A673 (cell line): ENCODE measurements at regions not wholly inside any gene's neighbourhood (a gene's known extent, or its start where the extent isn't known, plus 50 kb on each side); places are given as distances from the start of the nearest gene placed in this dataset.

Source experiments
- BruUV-seq: library from RNA; stranded (reverse); fragments of 400-500 nt; replicated peaks from 2 replicates; lab custom pipeline; 2021; lab: Mats Ljungman, UMichigan
- CTCF ChIA-PET: fragments of 300-600 bp; sonication (Branson Sonifier 250); formaldehyde crosslinking; loops from one replicate; lab custom pipeline; 2022; ENCODE audit warnings: antibody characterized with exemption; lab: Charles Lee
- POLR2A ChIA-PET: fragments of 300-600 bp; sonication (Branson Sonifier 250); formaldehyde crosslinking; loops from one replicate; lab custom pipeline; 2022; ENCODE audit warnings: antibody characterized with exemption; ENCODE audit not compliant: low non-redundant PET; lab: Charles Lee
- DNase-seq: peaks from one replicate; pipeline ENCODE4 v3.0.0-alpha.2; 2015; ENCODE audit warnings: low spot score
- H3K27ac ChIP-seq: fragments of 200-600 bp; sonication (generic); 2 replicates; pipeline ENCODE4 v1.5.1; 2016; ENCODE audit warnings: mixed run types, low read depth, mild to moderate bottlenecking, mixed read lengths, antibody characterized with exemption, low read length; ENCODE audit not compliant: poor library complexity, severe bottlenecking
- H3K27me3 ChIP-seq: fragments of 200-600 bp; sonication (generic); replicated peaks from 2 replicates; pipeline ENCODE4 v1.6.1; 2017; ENCODE audit warnings: mixed run types, low read depth, mild to moderate bottlenecking, mixed read lengths, antibody characterized with exemption, low read length; ENCODE audit not compliant: insufficient read depth, poor library complexity
- H3K36me3 ChIP-seq: fragments of 200-600 bp; sonication (generic); 2 replicates; pipeline ENCODE4 v1.6.1; 2016; ENCODE audit warnings: mixed run types, mild to moderate bottlenecking, mixed read lengths, antibody characterized with exemption, low read length; ENCODE audit not compliant: insufficient read depth, poor library complexity, severe bottlenecking
- H3K4me1 ChIP-seq: fragments of 200-600 bp; sonication (generic); 2 replicates; pipeline ENCODE4 v1.6.1; 2017; ENCODE audit warnings: mixed run types, mild to moderate bottlenecking, mixed read lengths, antibody characterized with exemption, low read length; ENCODE audit not compliant: insufficient read depth, poor library complexity, severe bottlenecking
- H3K4me3 ChIP-seq: fragments of 200-600 bp; sonication (generic); 2 replicates; pipeline ENCODE4 v1.5.1; 2016; ENCODE audit warnings: low read depth, mixed run types, mild to moderate bottlenecking, mixed read lengths, low read length; ENCODE audit not compliant: poor library complexity, severe bottlenecking
- H3K9me3 ChIP-seq: fragments of 200-600 bp; sonication (generic); 2 replicates; pipeline ENCODE4 v1.6.1; 2016; ENCODE audit warnings: mixed run types, low read depth, mild to moderate bottlenecking, mixed read lengths, antibody characterized with exemption, low read length; ENCODE audit not compliant: poor library complexity, severe bottlenecking
- CTCF ChIP-seq: fragments of 300-800, 200-600 bp; sonication (generic); conservative IDR thresholded peaks from 2 replicates; pipeline ENCODE4 v1.5.1; 2017; ENCODE audit warnings: low read depth, mild to moderate bottlenecking, antibody characterized with exemption, low read length, moderate library complexity, mixed read lengths
- EZH2 ChIP-seq: fragments of 200-600 bp; sonication (generic); IDR thresholded peaks from 2 replicates; pipeline ENCODE4 v1.6.1; 2017; ENCODE audit warnings: borderline replicate concordance, low read depth, mild to moderate bottlenecking, mixed read lengths, antibody characterized with exemption, low read length; ENCODE audit not compliant: poor library complexity, severe bottlenecking
- intact Hi-C: fragments of 100-400 bp; cut with micrococcal nuclease; formaldehyde crosslinking; loops from one replicate; pipeline ENCODE4 v1.10.0; 2022; ENCODE audit not compliant: unreplicated experiment

DNA sequence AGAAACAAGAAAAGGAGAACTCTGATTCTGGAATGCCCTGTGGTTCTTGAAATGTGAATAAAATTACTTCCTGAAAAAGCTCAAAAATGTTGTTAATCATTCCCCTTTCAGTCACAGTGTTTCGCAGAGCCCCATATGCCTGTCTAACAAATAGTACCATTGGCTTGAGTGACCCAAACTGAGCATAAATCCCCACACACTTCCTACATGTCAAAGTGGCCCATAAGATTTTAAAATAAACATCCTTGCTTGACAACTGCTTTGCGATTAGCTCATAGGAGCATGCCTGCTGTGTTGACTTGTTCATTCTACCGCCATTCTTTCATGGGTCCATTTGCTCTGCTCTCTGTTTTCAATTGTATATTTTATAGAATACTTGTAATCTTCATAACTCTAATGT lies 377.8 kb upstream of the SMIM21 start:
- Histone ChIP-seq H3K27ac (no peak overlapping the region), H3K9me3 (no peaks in the 10 kb centered on the region), H3K27me3 (no peaks in the 10 kb centered on the region), H3K4me3 (no peak overlapping the region), H3K36me3 (no peaks in the 10 kb centered on the region), H3K4me1 (no peaks in the 10 kb centered on the region)
- DNase-seq: no peak
- POLR2A ChIA-PET: no interaction called here
- no TSS peak for BruUV-seq
- TF ChIP-seq CTCF: no peak
- intact Hi-C loops: no loop called here
- CTCF ChIA-PET: no interaction called here

DNA sequence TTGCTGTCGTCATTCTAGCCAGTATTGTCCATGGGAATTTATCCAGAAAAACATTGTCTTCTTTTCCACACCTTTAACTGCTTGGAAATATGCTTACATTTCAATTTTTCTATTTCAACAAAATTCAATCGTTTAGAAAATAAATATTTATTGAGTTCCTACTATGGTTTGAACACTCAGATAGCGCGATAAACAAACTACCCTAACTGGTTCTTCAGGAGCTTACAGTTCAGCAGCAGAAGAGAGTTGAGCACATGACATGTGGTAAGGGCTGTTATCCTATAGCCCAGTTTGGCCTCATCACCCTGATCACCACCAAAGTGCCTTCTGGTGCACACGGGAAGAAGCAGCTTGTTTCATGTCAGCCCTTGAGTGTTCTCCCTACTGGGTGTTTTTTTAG lies 375.2 kb upstream of the SMIM21 start:
- Histone ChIP-seq H3K27ac (no peak overlapping the region), H3K4me3 (no peak overlapping the region), H3K27me3 (no peaks in the 10 kb centered on the region), H3K4me1 (no peaks in the 10 kb centered on the region), H3K36me3 (no peaks in the 10 kb centered on the region), H3K9me3 (no peaks in the 10 kb centered on the region)
- CTCF ChIA-PET: no interaction called here
- intact Hi-C loops: no loop called here
- no TSS peak for BruUV-seq
- DNase-seq: no peak
- no peak for TF ChIP-seq CTCF
- TF ChIP-seq EZH2: no peak
- POLR2A ChIA-PET: no interaction called here

- no TSS peak for BruUV-seq
- Histone ChIP-seq H3K9me3 (no peaks in the 10 kb centered on the region), H3K27me3 (no peaks in the 10 kb centered on the region), H3K4me1 (no peaks in the 10 kb centered on the region), H3K4me3 (no peak overlapping the region), H3K36me3 (no peaks in the 10 kb centered on the region), H3K27ac (no peak overlapping the region)
- ChIA-PET POLR2A (no interaction called here), CTCF (no interaction called here)
- intact Hi-C loops: no loop called here
- DNase-seq: no peak
- TF ChIP-seq CTCF: no peak
- no peak for TF ChIP-seq EZH2
Observed at GRCh38 chr18:75801178-75801577, 373.7 kb upstream of the SMIM21 start.
